ENCODE measurements at regions not wholly inside any gene's neighbourhood (a gene's known extent, or its start where the extent isn't known, plus 50 kb on each side); places are given as distances from the start of the nearest gene placed in this dataset.

DNA sequence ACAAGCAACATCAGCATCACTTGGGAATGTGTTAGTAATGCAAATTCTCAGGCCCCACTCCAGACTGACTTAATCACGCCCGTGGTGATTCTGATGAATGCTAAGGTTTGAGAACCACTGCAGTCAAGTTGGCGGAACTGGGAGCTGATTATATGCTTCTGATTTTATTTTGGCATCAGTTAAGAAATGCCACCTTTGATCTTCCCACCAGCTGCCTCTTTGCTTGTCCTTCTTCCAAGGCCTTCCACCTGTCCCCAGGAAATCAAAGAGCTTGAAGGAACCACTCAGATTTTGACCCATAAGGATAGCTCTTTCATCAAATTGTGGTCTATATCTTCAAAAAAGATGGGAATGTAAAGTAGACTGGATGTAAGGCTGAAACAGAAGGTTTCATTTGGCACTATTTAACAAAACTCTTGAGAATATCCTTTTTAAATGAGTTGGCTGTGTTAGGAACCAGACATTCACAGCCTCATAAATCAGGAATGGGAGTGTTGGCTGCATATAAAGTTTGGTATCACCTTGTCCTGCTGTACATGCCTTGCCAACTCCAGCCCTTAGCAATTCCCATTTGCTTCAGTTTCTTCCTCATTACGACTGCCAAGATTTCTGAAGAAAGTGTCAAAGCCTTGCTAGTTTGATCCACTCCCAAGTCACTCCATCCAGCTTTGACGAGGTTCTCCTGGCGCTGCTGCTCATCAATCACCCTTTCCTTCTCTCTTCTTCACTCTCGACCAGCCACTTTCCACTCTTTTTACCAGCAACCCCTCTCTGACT, 125.8 kb upstream of the NPHP3 start:
- Histone ChIP-seq H3K4me3 (no peak overlapping the region), H3K9me3 (no peaks in the 10 kb centered on the region), H3K27me3 (no peaks in the 10 kb centered on the region), H3K36me3 (no peaks in the 10 kb centered on the region), H3K27ac (no peak overlapping the region), H3K4me1 (peaks cover 4 to 7% of the 10 kb centered on the region in 2 donors)
- DNase-seq (no peak), ATAC-seq (no peak)
- intact Hi-C loops (cut with DNase I; ENCODE audit: low total_unique reads) (no loop called here), in situ Hi-C loops (cut with MboI; ENCODE audit: low sequenced_read_pairs in 4 of 4) (no loop called here)
- no peak for TF ChIP-seq POLR2A (IDR thresholded peaks at IDR 0.05)
- TF ChIP-seq, protein P1, sequence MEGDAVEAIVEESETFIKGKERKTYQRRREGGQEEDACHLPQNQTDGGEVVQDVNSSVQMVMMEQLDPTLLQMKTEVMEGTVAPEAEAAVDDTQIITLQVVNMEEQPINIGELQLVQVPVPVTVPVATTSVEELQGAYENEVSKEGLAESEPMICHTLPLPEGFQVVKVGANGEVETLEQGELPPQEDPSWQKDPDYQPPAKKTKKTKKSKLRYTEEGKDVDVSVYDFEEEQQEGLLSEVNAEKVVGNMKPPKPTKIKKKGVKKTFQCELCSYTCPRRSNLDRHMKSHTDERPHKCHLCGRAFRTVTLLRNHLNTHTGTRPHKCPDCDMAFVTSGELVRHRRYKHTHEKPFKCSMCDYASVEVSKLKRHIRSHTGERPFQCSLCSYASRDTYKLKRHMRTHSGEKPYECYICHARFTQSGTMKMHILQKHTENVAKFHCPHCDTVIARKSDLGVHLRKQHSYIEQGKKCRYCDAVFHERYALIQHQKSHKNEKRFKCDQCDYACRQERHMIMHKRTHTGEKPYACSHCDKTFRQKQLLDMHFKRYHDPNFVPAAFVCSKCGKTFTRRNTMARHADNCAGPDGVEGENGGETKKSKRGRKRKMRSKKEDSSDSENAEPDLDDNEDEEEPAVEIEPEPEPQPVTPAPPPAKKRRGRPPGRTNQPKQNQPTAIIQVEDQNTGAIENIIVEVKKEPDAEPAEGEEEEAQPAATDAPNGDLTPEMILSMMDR (IDR thresholded peaks at IDR 0.05 in 4 of 5, conservative IDR thresholded peaks at IDR 0.05 in 1 of 5), result no peak

DNA sequence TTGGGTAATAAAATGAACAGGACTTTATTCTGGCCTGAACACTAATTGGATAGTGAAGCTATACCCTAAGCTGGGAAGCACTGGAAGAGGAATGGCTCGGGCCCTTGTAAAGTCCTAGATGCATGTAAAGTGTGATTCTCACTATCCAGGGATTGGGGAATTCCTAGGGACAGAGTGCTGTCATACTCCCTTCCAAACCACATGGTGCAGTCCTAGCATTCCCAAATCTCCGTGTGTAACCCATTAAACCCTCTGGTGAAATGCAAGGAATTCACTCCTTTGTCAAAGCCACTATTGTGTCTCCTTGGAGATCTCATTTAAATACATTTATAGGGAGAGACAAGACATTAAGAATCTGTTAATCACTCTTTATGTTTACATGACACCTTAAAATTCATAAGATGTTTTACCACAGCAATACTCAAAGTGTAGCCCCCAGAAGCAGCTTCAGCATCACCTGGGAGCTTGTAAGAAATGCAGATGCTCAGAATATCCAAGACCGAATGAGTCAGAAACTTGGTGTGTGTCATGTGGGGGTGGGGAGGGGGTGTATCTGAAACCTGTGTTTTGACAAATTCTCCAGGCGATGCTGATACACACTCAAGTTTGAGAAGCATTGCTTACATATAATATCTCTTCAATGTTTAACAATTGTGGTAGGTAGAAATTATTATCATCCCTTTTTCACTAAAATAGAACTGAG, 121.8 kb upstream of the NPHP3 start:
- Histone ChIP-seq H3K4me3 (no peak overlapping the region), H3K27me3 (no peaks in the 10 kb centered on the region), H3K4me1 (peaks cover 4 to 7% of the 10 kb centered on the region in 2 donors), H3K9me3 (no peaks in the 10 kb centered on the region), H3K27ac (no peak overlapping the region), H3K36me3 (no peaks in the 10 kb centered on the region)
- intact Hi-C loops (cut with DNase I; ENCODE audit: low total_unique reads) (no loop called here), in situ Hi-C loops (cut with MboI; ENCODE audit: low sequenced_read_pairs in 4 of 4) (no loop called here)
- TF ChIP-seq POLR2A (IDR thresholded peaks at IDR 0.05), result no peak
- TF ChIP-seq, protein P1 (IDR thresholded peaks at IDR 0.05 in 4 of 5, conservative IDR thresholded peaks at IDR 0.05 in 1 of 5), result no peak
- ATAC-seq (no peak), DNase-seq (no peak)

DNA sequence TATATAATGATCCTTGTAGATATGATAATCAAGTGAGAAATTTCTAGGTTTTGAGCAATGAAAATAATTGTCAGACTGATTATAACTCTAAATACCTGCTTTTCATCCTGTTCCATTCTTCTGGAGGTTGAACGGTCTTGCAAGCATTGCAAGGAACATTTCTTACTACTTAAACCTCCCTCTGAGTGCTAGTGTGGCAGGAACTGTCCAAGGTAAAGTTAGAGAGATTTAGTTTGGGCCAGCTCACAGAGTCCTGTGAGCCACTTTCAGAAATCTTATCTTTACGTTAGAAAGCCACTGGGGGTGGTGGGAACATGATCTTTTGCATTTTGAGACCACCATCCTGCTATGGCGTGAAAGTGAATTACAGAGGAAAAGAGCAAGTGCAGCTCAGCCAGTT, 121.1 kb upstream of the NPHP3 start:
- DNase-seq (no peak), ATAC-seq (no peak)
- intact Hi-C loops (cut with DNase I; ENCODE audit: low total_unique reads), result no loop called here
- Histone ChIP-seq H3K27me3 (no peaks in the 10 kb centered on the region), H3K4me1 (peaks cover 4 to 5% of the 10 kb centered on the region in 2 donors), H3K9me3 (no peaks in the 10 kb centered on the region), H3K36me3 (no peaks in the 10 kb centered on the region), H3K4me3 (no peak overlapping the region), H3K27ac (no peak overlapping the region)
- in situ Hi-C loops (cut with MboI; ENCODE audit: low sequenced_read_pairs in 4 of 4), result no loop called here
- TF ChIP-seq, protein P1 (IDR thresholded peaks at IDR 0.05 in 4 of 5, conservative IDR thresholded peaks at IDR 0.05 in 1 of 5), result no peak
- TF ChIP-seq POLR2A (IDR thresholded peaks at IDR 0.05), result no peak

DNA sequence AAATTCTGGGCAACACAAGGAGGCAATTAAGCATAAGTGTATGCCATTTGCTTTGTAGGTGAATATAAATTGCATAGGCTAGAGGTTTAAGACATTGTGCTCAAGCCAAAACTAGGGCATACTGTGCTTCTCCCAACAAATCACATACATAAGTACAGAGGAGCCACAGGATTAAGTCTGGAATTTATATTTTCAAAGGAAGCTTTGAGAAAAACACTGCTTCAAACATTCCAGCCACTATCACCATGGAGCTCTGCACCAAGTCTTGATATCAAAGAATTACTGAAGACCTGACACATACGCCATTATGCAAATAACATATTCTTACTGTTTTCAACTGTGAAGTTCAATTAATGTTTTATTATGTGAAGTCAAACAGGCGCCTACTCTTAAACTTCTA, 119.4 kb upstream of the NPHP3 start:
- DNase-seq (no peak), ATAC-seq (no peak)
- no peak overlapping the region for H3K27ac ChIP-seq
- H3K4me3 ChIP-seq, result no peak overlapping the region
- TF ChIP-seq POLR2A (IDR thresholded peaks at IDR 0.05), result no peak
- TF ChIP-seq, protein P1 (IDR thresholded peaks at IDR 0.05 in 4 of 5, conservative IDR thresholded peaks at IDR 0.05 in 1 of 5), result no peak
- H3K9me3 ChIP-seq, result no peaks in the 10 kb centered on the region
- H3K4me1 ChIP-seq, result no peaks in the 10 kb centered on the region
- H3K36me3 ChIP-seq, result no peaks in the 10 kb centered on the region
- no peaks in the 10 kb centered on the region for H3K27me3 ChIP-seq
- in situ Hi-C loops (cut with MboI; ENCODE audit: low sequenced_read_pairs in 4 of 4) (no loop called here), intact Hi-C loops (cut with DNase I; ENCODE audit: low total_unique reads) (no loop called here)
